Choroid plexus epithelial cell (primary cell): ENCODE measurements at regions not wholly inside any gene's neighbourhood (a gene's known extent, or its start where the extent isn't known, plus 50 kb on each side); places are given as distances from the start of the nearest gene placed in this dataset.

Experiments used
- DNase-seq: peaks from one replicate; pipeline ENCODE4 v3.0.0-alpha.2; 2010; ENCODE audit warnings: low read depth
- H3K4me3 ChIP-seq: 2 replicates; pipeline ENCODE4 v1.5.1; 2011; ENCODE audit warnings: low read depth, mild to moderate bottlenecking, control low read depth, low read length, moderate library complexity
- TF ChIP-seq, protein P1 (sequence below): conservative IDR thresholded peaks from 2 replicates; pipeline ENCODE4 v1.5.1; 2011; ENCODE audit warnings: low read depth, mild to moderate bottlenecking, control low read depth, inconsistent platforms, low read length, moderate library complexity

- DNase-seq, result no peak
- H3K4me3 ChIP-seq, result no peak overlapping the region
- TF ChIP-seq, protein P1, sequence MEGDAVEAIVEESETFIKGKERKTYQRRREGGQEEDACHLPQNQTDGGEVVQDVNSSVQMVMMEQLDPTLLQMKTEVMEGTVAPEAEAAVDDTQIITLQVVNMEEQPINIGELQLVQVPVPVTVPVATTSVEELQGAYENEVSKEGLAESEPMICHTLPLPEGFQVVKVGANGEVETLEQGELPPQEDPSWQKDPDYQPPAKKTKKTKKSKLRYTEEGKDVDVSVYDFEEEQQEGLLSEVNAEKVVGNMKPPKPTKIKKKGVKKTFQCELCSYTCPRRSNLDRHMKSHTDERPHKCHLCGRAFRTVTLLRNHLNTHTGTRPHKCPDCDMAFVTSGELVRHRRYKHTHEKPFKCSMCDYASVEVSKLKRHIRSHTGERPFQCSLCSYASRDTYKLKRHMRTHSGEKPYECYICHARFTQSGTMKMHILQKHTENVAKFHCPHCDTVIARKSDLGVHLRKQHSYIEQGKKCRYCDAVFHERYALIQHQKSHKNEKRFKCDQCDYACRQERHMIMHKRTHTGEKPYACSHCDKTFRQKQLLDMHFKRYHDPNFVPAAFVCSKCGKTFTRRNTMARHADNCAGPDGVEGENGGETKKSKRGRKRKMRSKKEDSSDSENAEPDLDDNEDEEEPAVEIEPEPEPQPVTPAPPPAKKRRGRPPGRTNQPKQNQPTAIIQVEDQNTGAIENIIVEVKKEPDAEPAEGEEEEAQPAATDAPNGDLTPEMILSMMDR, result no peak
Measured at GRCh38 chr4:53788011-53788410, 196.7 kb upstream of the LNX1 start.

- TF ChIP-seq, protein P1, result no peak
- no peak overlapping the region for H3K4me3 ChIP-seq
- peak; percentile 62 for DNase-seq
Measured at GRCh38 chr4:53786632-53787031, 195.3 kb upstream of the LNX1 start.

- H3K4me3 ChIP-seq, result no peak overlapping the region
- peak; percentile 25 for DNase-seq
- TF ChIP-seq, protein P1, result no peak
Measured at GRCh38 chr4:53785996-53786395, 194.7 kb upstream of the LNX1 start.

DNA sequence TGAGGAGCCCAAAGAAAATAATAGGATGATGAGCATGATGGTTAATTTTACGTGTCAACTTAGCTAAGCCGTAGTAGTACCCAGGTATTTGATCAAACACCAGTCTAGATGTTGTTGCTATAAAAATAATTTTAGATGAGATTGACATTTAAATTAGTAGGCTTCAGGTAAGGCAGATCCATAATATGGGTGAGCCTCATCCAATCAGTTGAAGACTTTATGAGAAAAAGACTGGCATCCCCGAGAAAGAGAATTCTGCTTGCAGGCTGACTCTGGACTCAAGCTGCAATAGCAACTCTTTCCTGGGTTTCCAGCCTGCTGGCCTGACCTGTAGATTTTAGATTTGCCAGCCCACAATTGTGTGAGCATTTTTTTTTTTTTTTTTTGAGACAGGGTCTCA, 192.8 kb upstream of the LNX1 start:
- TF ChIP-seq, protein P1, result no peak
- DNase-seq, result no peak
- H3K4me3 ChIP-seq, result no peak overlapping the region

DNA sequence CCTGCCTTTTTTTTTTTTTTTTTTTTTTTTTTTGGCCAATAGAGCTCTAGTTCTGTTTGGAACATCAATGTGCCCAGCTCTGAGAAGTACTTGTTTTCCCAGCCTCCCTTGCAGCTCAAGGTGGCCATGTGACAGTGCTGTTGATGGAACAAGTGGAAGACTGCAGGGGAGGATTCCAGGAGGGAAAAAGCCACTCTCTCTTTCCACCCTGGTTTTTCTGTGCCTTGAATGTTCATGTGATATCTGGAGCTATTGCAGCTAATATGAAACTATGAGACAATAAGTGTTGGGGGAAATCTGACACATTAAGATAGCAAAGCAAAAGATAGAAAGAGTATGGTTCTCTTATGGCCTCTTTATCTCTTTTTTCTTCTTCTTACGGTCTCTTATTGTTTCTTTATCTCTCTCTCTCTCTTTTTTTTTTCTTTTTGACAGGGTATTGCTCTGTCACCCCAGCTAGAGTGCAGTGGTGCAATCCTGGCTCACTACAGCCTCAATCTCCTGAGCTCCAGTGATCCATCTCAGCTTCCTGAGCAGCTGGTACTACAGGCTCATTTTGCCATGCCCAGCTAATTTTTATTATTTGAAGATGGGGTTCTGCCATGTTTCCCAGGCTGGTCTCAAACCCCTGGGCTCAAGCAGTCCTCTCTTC, 192.0 kb upstream of the LNX1 start:
- H3K4me3 ChIP-seq, result no peak overlapping the region
- TF ChIP-seq, protein P1, result no peak
- no peak for DNase-seq

DNA sequence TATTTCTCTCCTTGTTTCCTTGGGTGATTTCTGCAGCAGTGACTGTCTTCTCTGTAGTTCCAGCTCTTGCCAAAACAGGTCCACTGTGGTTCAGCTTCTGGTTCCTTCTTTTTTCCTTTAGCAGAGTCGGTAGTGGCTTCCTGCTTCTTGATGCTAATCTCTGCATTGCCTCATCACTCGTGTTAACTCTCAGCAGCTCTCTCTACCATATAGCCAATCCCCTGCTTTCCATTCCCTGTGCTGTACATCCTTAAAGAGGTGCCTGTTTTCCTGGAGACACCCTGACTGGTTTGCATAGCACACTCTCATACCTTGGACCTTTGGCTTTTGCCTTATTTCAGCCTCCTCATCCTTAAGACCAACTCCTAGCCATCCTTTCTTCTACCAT, 191.2 kb upstream of the LNX1 start:
- TF ChIP-seq, protein P1, result no peak
- peak; percentile 51 for DNase-seq
- H3K4me3 ChIP-seq, result no peak overlapping the region
